AG09309 (cell line): ENCODE measurements at regions not wholly inside any gene's neighbourhood (a gene's known extent, or its start where the extent isn't known, plus 50 kb on each side); places are given as distances from the start of the nearest gene placed in this dataset.

Experiments used
- DNase-seq: peaks from one replicate; pipeline ENCODE4 v3.0.0-alpha.2; 2010; ENCODE audit warnings: low read depth
- H3K4me3 ChIP-seq: 2 replicates; pipeline ENCODE4 v1.5.1; 2011; ENCODE audit warnings: mild to moderate bottlenecking, low read depth, low read length, moderate library complexity; ENCODE audit not compliant: control insufficient read depth
- TF ChIP-seq, protein P1 (sequence below): IDR thresholded peaks from 2 replicates; pipeline ENCODE4 v1.5.1; 2011; ENCODE audit warnings: mild to moderate bottlenecking, low read depth, low read length, inconsistent platforms; ENCODE audit not compliant: insufficient read depth, control insufficient read depth; ENCODE audit errors: missing control alignments

DNA sequence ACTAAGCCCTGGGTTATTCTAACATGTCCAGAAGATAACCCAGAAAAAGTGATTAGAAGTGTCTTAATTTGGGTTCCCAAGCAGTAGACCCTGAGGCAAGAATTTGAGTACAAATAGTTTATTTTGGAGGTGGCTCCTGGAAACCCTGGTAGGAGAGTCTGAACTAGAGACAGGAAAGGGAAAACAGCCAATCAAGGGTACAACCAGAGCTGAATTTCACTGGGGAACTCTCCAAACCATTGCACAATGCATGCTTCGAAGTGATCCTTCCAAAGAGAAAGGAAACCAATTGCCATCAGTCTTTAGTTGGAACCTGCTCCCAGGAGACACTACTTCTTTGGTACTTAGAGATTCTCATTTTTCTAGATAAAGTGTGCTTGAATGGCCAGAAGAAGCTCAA, 361.5 kb downstream of the MBD2 start:
- TF ChIP-seq, protein P1, sequence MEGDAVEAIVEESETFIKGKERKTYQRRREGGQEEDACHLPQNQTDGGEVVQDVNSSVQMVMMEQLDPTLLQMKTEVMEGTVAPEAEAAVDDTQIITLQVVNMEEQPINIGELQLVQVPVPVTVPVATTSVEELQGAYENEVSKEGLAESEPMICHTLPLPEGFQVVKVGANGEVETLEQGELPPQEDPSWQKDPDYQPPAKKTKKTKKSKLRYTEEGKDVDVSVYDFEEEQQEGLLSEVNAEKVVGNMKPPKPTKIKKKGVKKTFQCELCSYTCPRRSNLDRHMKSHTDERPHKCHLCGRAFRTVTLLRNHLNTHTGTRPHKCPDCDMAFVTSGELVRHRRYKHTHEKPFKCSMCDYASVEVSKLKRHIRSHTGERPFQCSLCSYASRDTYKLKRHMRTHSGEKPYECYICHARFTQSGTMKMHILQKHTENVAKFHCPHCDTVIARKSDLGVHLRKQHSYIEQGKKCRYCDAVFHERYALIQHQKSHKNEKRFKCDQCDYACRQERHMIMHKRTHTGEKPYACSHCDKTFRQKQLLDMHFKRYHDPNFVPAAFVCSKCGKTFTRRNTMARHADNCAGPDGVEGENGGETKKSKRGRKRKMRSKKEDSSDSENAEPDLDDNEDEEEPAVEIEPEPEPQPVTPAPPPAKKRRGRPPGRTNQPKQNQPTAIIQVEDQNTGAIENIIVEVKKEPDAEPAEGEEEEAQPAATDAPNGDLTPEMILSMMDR = no peak
- H3K4me3 ChIP-seq = no peak overlapping the region
- no peak for DNase-seq

DNA sequence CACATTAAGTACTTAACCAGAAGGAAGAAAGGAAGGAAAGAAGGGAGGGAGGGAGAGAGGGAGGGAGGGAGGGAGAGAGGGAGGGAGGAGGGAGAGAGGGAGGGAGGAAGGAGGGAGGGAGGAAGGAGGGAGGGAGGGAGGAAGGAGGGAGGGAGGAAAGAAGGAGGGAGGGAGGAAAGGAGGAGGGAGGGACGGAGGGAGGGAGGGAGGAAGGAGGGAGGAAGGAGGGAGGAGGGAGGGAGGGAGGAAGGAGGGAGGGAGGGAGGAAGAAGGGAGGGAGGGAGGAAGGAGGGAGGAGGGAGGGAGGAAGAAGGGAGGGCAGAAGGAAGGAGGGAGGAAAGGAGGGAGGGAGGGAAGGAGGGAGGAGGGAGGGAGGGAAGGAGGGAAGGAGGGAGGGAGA, 363.3 kb downstream of the MBD2 start:
- TF ChIP-seq, protein P1 = no peak
- DNase-seq = no peak
- no peak overlapping the region for H3K4me3 ChIP-seq

- no peak for DNase-seq
- TF ChIP-seq, protein P1 = no peak
- H3K4me3 ChIP-seq = no peak overlapping the region
These were observed 364.7 kb downstream of the MBD2 start for GRCh38 chr18:53859764-53860163.

GRCh38 chr18:53850902-53851301, 373.6 kb downstream of the MBD2 start:
- TF ChIP-seq, protein P1 = no peak
- DNase-seq = no peak
- no peak overlapping the region for H3K4me3 ChIP-seq

- H3K4me3 ChIP-seq = no peak overlapping the region
- TF ChIP-seq, protein P1 = no peak
- no peak for DNase-seq
These were observed 380.7 kb downstream of the MBD2 start for GRCh38 chr18:53843763-53844162.

GRCh38 chr18:53843113-53843760, 381.2 kb downstream of the MBD2 start:
- no peak for DNase-seq
- H3K4me3 ChIP-seq = no peak overlapping the region
- TF ChIP-seq, protein P1 = no peak
